Loucy (cell line): ENCODE measurements at regions not wholly inside any gene's neighbourhood (a gene's known extent, or its start where the extent isn't known, plus 50 kb on each side); places are given as distances from the start of the nearest gene placed in this dataset.

Experiments used
- H2AFZ ChIP-seq: fragments of 200-600 bp; sonication (generic); 2 replicates; pipeline ENCODE4 v1.6.0; 2016; ENCODE audit warnings: antibody characterized with exemption, mild to moderate bottlenecking, low read length, moderate library complexity
- H3F3A ChIP-seq: fragments of 200-600 bp; 2 replicates; pipeline ENCODE4 v1.6.0; 2016; ENCODE audit warnings: antibody characterized with exemption, low read depth, mild to moderate bottlenecking
- H3K27me3 ChIP-seq: fragments of 200-600 bp; sonication (generic); 2 replicates; pipeline ENCODE4 v1.6.1; 2014; ENCODE audit warnings: low read length, mild to moderate bottlenecking; ENCODE audit not compliant: insufficient read depth, poor library complexity, severe bottlenecking
- H3K36me3 ChIP-seq: fragments of 200-600 bp; sonication (generic); 2 replicates; pipeline ENCODE4 v1.6.1; 2016; ENCODE audit warnings: low read length; ENCODE audit not compliant: insufficient read depth
- H3K4me1 ChIP-seq: fragments of 200-600 bp; sonication (generic); 2 replicates; pipeline ENCODE4 v1.5.1; 2014; ENCODE audit warnings: low read length, mild to moderate bottlenecking; ENCODE audit not compliant: insufficient read depth, poor library complexity, severe bottlenecking
- H3K4me2 ChIP-seq: fragments of 200-600 bp; sonication (generic); 2 replicates; pipeline ENCODE4 v1.6.0; 2014; ENCODE audit warnings: antibody characterized with exemption, low read length, low read depth, mild to moderate bottlenecking; ENCODE audit not compliant: poor library complexity, severe bottlenecking
- H3K4me3 ChIP-seq: fragments of 200-600 bp; sonication (generic); 2 replicates; pipeline ENCODE4 v1.5.1; 2014; ENCODE audit warnings: low read length, mild to moderate bottlenecking, mixed read lengths; ENCODE audit not compliant: poor library complexity, severe bottlenecking
- H3K79me2 ChIP-seq: fragments of 200-600 bp; sonication (generic); 2 replicates; pipeline ENCODE4 v1.6.1; 2014; ENCODE audit warnings: low read length; ENCODE audit not compliant: insufficient read depth
- H3K9ac ChIP-seq: fragments of 200-600 bp; sonication (generic); 2 replicates; pipeline ENCODE4 v1.6.0; 2014; ENCODE audit warnings: mild to moderate bottlenecking, low read depth, low read length, moderate library complexity; ENCODE audit not compliant: poor library complexity, severe bottlenecking
- H3K9me2 ChIP-seq: fragments of 200-600 bp; sonication (generic); replicated peaks from 2 replicates; pipeline ENCODE4 v1.6.1; 2016; ENCODE audit warnings: low read depth, low read length, mixed read lengths
- H3K9me3 ChIP-seq: fragments of 200-600 bp; sonication (generic); 2 replicates; pipeline ENCODE4 v1.6.1; 2014; ENCODE audit warnings: mild to moderate bottlenecking, antibody characterized with exemption, low read length, low read depth; ENCODE audit not compliant: insufficient read depth
- H4K20me1 ChIP-seq: fragments of 200-600 bp; sonication (generic); 2 replicates; pipeline ENCODE4 v1.6.0; 2014; ENCODE audit warnings: antibody characterized with exemption, low read length, mild to moderate bottlenecking; ENCODE audit not compliant: insufficient read depth, poor library complexity, severe bottlenecking
- EZH2phosphoT487 ChIP-seq: fragments of 200-600 bp; IDR thresholded peaks from 2 replicates; pipeline ENCODE4 v1.6.1; 2018; ENCODE audit warnings: antibody characterized with exemption, mild to moderate bottlenecking, moderate library complexity, borderline replicate concordance
- TF ChIP-seq, protein P1 (sequence below): fragments of 200-600 bp; sonication (generic); conservative IDR thresholded peaks from 2 replicates; pipeline ENCODE4 v1.5.1; 2014; ENCODE audit warnings: mild to moderate bottlenecking, antibody characterized with exemption, low read length

DNA sequence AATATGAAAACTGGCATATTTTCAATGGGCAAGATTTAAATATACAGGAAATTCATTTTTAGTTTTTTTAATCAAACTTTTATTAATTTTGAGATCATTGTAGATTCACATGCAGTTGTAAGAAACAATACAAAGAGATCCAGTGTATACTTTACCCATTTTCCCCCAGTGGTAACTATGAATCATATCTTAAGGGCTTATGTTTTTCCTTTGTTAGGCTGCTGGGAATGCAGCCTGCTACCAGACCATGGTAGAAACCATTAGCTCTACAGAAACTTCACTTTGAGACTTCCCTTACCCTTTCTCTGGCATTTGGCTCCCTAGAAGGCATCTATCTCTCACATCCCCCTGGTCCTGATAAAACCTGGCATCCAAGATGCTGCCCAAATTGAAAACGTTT, 147.6 kb upstream of the EOLA2 start:
- H3K79me2 ChIP-seq: no peaks in the 10 kb centered on the region
- no peaks in the 10 kb centered on the region for H3K9me3 ChIP-seq
- H3K9ac ChIP-seq: no peak overlapping the region
- H3K36me3 ChIP-seq: no peaks in the 10 kb centered on the region
- H3F3A ChIP-seq: no peaks in the 10 kb centered on the region
- no peak for TF ChIP-seq EZH2phosphoT487
- TF ChIP-seq, protein P1, sequence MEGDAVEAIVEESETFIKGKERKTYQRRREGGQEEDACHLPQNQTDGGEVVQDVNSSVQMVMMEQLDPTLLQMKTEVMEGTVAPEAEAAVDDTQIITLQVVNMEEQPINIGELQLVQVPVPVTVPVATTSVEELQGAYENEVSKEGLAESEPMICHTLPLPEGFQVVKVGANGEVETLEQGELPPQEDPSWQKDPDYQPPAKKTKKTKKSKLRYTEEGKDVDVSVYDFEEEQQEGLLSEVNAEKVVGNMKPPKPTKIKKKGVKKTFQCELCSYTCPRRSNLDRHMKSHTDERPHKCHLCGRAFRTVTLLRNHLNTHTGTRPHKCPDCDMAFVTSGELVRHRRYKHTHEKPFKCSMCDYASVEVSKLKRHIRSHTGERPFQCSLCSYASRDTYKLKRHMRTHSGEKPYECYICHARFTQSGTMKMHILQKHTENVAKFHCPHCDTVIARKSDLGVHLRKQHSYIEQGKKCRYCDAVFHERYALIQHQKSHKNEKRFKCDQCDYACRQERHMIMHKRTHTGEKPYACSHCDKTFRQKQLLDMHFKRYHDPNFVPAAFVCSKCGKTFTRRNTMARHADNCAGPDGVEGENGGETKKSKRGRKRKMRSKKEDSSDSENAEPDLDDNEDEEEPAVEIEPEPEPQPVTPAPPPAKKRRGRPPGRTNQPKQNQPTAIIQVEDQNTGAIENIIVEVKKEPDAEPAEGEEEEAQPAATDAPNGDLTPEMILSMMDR: no peak
- no peaks in the 10 kb centered on the region for H3K9me2 ChIP-seq
- no peaks in the 10 kb centered on the region for H3K4me1 ChIP-seq
- H2AFZ ChIP-seq: no peak overlapping the region
- H4K20me1 ChIP-seq: no peaks in the 10 kb centered on the region
- no peaks in the 10 kb centered on the region for H3K27me3 ChIP-seq
- no peak overlapping the region for H3K4me3 ChIP-seq
- no peak overlapping the region for H3K4me2 ChIP-seq

DNA sequence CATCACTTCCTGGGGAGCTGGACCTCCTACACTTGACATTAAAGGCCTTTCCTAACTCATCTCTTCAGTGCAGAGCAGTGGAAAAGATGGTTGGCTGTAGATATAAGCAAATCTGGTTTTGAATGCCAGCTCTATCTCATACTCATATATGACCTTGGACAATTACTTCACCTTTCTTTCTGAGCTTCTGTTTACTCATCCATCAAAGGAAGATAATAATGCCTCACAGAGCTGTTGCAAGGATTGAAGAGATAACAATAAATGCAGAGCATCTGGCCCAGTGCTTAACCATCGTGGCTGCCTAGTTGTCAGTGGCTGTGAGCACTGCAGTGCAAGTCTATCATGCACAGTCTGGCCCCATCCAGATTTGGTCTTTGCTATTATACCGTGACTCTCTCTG, 148.1 kb upstream of the EOLA2 start:
- Histone ChIP-seq H3K4me2 (no peak overlapping the region), H4K20me1 (no peaks in the 10 kb centered on the region), H3K9me2 (no peaks in the 10 kb centered on the region), H3K4me3 (no peak overlapping the region), H3K9me3 (no peaks in the 10 kb centered on the region), H2AFZ (no peak overlapping the region), H3F3A (no peaks in the 10 kb centered on the region), H3K4me1 (no peaks in the 10 kb centered on the region), H3K27me3 (no peaks in the 10 kb centered on the region), H3K36me3 (no peaks in the 10 kb centered on the region), H3K9ac (no peak overlapping the region), H3K79me2 (no peaks in the 10 kb centered on the region)
- TF ChIP-seq EZH2phosphoT487: no peak
- TF ChIP-seq, protein P1: no peak

DNA sequence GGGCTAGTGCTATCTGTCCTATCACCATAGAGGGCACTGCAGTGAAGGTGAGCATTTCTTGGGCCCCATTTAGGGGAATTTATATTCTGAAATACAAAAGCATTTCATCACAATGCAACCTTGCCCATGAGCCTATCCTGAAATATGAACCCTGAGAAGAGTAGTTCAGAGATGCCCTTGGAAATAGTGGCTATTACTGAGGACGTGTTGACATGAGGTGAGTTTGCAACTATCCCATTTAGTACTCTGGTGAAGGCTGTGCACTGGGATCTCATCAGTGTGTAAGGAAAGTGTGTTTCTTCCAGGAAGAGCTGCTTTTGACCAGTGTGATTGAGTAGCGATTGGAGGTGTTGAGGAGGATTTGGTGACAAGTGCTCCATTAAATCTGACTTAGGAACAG, 149.3 kb upstream of the EOLA2 start:
- Histone ChIP-seq H3K27me3 (no peaks in the 10 kb centered on the region), H3F3A (no peaks in the 10 kb centered on the region), H2AFZ (no peak overlapping the region), H3K9me2 (no peaks in the 10 kb centered on the region), H3K4me2 (no peak overlapping the region), H3K9me3 (no peaks in the 10 kb centered on the region), H3K4me1 (no peaks in the 10 kb centered on the region), H3K79me2 (no peaks in the 10 kb centered on the region), H3K4me3 (no peak overlapping the region), H3K36me3 (no peaks in the 10 kb centered on the region), H3K9ac (no peak overlapping the region), H4K20me1 (no peaks in the 10 kb centered on the region)
- TF ChIP-seq EZH2phosphoT487: no peak
- TF ChIP-seq, protein P1: peak; percentile 41
